HG02798 (cell line): ENCODE measurements at regions not wholly inside any gene's neighbourhood (a gene's known extent, or its start where the extent isn't known, plus 50 kb on each side); places are given as distances from the start of the nearest gene placed in this dataset.

Source experiments
- ATAC-seq: cut with Tn5 transposase; IDR thresholded peaks from one replicate; pipeline ENCODE4 v1.9.1; 2021; ENCODE audit warnings: mild to moderate bottlenecking; ENCODE audit not compliant: unreplicated experiment, poor library complexity

DNA sequence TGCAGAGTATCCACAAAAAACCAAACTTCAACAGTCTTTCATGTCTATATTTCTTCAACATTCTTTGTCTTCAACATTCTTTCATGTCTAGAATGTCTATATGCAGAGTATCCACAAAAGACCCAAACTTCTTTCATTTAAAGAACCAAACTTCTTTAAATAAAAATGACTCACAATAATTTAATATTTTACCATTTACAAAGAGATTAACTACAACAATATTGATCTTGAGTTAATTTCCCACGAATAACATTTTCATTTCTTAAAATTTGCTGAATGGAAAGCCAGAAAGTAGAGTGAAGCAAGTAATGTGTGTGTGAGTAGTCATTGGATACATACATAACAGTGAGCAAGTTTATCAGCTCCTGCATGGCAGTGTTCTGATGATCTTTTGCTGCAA lies 1069.7 kb downstream of the EFNB2 start, which contains the start of gene DAOA:
TSS of gene DAOA (plus strand) at position 301 of the 400 bp plus-strand sequence.
- no peak for ATAC-seq

DNA sequence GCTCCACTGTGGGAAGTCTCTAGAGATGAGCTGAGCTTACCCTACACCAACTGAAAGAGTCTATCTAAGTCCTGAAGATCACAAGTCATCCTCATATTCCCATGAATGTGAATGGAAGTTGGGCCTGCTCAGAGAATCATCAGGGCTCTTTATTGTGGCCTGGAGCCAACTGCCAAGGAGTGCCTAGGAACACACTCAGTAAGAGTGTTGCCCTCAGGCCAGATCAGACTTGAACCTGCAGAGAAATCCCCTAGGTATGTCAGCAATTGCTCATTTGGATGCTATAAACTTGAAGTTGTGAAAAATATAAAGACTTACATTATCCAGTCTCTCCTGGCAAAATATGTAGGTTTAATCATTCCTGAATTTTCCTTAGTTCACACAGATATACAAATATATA lies 1070.2 kb downstream of the EFNB2 start:
- no peak for ATAC-seq

DNA sequence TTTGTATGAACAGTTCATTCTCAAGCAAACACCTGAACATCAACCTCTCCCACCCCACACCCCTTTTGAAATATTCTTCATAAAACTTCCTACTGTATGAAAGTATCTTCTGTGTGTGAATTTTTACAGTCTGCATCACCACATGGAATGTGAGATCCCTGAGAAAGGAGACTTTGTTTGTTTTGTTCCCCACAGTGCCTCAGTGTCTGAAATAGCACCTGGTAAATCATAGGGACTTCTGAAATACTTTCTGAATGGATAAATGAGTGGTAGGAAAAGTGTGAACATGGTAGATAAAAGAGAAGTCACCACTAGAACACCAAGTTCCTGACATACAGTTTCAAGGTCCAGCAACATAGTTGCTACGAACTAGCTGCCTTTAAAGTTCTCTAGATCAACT lies 1071.2 kb downstream of the EFNB2 start:
- ATAC-seq = no peak

DNA sequence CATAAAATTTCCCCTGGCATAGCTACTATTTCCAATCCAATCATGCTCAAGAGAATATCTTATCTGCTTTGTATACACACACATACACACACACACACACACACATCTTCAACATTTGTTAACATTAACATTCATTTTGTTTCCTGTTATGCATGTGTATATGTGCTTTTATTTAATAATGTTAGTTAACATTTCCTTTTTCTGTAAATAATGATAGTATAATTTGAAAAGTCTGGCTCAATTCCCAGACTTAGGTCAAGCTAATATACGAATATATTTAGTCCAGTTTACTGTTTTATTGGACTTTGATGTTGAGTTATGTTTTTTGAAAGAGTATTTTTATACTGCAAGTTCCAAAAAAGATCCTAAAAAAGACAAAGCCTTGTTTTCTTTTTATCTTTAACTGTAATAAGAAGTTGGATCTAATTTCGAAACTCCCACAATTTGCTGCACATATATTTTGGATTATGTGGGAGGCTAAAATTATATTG lies 1072.4 kb downstream of the EFNB2 start:
- ATAC-seq = no peak

DNA sequence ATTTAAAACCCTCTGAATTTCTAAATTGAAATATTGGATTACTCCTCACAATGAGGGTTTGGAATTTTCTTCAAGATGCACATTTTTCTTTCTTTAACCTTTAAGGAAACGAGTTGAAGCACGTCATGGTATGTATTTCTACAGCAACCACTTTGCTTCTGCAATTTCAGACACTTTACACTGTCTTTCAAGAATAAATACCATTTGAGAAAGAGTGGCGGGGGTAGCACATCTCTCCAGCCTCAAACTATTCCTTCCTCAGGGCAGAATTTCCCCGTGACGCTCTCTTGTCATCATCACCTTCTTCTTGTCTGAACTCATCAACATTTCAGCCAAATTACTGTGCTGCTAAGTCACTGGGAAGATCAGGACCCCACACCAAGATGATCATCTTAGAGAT lies 1073.4 kb downstream of the EFNB2 start:
- no peak for ATAC-seq

GRCh38 chr13:105452895-105453294 lies 1082.6 kb downstream of the EFNB2 start:
- no peak for ATAC-seq

DNA sequence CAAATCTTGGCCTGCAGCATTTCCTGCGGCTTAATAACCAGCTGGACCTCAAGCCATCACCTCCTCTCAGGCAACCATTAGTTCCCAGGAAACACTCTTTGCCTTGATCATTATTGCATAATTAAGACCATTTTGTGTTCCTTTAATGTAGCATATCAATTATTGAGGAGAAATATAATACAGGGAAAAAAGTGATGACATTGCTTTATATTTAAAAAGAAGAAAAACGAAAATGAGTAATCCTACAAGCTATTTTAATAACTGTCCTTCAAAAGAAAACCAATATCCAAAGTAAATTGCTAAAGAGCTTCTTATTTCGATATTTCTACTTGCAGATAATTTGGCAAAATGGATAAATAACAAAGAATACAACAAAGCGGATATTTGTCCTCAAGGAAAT lies 1084.7 kb downstream of the EFNB2 start:
- no peak for ATAC-seq

DNA sequence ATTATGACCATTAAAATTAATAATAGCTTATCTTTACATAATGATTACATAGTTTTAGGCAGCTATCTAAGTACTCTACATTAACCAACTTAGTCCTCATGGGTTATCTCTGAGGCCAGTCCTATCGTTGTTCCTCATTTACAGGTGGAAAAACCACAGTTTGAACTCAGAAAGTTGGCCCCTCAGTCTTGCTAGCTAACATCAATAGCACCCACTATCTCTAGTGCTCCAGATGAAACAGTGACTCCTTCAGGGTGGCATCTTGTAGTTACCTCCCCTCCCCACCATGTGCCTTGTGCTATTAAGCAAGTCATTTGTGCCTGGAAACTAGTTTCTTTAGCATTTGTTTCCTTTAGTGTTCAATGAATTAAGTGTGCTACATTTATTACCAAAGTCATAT lies 1086.7 kb downstream of the EFNB2 start:
- ATAC-seq = no peak

DNA sequence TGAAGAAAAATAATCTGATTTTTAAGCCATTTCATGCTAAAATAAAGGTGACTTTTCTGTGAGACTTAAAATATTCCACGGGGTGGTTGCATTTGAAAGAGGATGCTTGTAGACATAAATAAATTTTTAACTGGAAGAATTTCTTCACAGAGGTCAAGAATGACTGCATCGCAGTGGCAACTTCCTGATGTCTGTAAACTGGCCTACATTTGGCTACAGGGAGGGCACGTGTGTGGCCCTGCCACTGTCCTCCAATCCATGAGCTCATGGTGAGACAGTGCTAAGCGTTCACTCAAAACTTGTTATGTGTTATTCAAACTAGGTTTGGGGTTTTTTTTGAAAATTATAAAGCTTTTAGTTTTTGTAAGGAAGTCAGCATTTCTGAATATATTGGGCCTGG lies 1089.3 kb downstream of the EFNB2 start:
- ATAC-seq = no peak

GRCh38 chr13:105445796-105446195 lies 1089.7 kb downstream of the EFNB2 start:
- ATAC-seq = no peak

DNA sequence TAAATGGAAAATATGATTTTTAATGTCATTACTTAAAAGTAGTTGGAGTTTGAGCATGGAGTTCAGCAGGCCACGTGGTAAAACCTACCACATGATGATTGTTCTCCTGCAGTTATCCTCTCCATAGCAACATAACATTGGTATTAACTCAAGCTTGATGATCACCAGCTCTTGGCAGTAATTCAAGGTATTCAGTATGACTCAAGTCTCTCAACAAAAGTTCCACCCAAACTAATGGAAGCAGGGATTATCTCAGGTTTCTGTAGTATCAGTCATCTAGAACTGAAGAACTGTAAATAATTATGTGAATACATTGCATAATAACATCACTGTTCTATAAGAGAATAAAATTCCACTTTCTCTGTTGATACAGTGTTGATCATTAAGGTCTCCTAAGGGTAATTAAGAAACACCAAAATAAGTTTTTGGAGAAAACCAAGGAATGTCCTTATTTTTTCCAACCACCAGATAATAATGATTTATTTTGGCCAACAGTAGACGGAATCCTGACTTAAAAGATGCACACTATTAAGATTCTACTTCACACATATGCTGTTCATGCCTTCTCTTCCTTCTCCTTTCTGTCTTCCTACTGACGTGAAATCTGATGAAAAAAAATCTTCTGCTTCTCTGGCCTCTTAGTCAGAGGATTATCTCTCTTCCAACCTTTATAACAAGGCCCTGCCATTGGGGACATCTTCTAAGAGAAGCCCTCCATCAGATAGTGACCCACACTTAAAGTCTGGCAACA lies 1092.3 kb downstream of the EFNB2 start:
- no peak for ATAC-seq

- ATAC-seq = no peak
These were observed 1093.4 kb downstream of the EFNB2 start for GRCh38 chr13:105442040-105442439.

GRCh38 chr13:105441051-105441750 lies 1094.3 kb downstream of the EFNB2 start:
- ATAC-seq = no peak

- no peak for ATAC-seq
These were observed 1098.5 kb downstream of the EFNB2 start for GRCh38 chr13:105436943-105437342.

GRCh38 chr13:105432438-105432837 lies 1103.0 kb downstream of the EFNB2 start:
- no peak for ATAC-seq

DNA sequence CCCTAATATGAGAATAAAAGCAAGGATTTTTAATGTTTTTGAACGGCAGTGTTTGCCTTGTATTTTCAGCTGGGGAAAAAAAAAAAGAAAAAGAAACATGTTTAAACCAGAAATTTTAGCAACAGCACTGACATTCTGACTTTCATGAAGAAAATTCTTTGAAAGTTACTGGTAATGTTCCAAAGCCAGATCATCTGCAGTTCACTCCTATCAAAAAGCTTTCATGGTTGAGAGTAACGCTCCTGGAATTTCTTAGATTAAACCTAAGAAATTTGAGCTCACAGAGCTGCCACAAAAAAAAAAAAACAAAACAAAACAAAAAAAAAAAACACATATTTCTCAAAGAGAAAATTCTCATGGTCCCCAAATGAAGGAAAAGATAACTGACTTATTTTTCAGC lies 1106.7 kb downstream of the EFNB2 start:
- no peak for ATAC-seq

DNA sequence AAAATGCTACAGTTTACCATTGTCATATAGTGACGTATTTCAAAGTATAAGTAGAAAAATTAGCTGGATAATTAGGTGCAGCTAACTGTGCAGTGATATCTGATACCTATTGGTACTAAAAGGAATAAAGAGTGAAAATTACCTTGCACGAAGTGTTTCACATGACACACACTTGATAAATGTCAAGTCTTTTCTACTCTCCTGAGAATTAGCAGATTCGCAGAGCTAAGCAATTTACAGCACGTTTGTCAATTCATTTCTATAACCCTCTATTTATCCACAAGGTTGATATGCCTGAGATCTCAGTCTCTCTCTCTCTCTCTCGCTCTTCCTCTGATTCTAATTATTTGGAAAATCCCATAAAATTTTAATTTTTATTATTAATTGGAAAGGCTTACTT lies 1109.0 kb downstream of the EFNB2 start:
- no peak for ATAC-seq

DNA sequence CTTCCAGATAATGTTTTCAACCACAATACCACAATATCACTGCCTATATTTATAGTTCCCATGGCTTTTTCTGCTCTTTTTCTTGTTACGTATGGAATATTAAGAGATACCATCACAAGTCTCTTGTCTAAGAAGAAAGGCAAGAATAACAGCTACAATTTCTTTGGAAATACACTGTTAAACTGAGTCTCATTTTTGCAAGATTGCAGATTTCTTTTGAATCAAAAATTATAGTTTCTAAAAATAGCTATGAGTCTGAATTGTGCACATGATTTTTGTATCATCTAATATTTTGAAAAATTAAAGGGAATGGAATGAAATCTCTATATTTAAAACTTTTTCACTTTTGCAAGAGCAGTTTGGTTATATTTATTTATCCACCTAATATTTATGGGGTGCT lies 1120.8 kb downstream of the EFNB2 start:
- ATAC-seq = no peak

DNA sequence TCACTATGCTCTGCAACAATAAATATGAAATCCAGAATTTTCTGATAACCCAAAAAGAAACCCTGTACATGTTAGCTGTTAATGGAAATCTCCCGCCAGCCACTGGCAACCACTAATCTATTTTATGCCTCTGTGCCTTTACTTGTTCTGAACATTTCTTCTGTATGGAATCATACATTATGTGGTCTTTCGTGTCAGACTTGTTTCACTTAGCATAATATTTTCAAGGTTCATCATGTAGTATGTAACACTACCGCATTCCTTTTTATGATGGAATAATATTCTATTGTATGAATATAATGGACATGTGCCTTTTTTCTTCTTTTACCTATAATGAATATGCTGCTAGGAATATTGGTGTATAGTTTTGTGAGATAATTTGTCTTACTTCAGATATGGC lies 1123.3 kb downstream of the EFNB2 start:
- ATAC-seq = no peak

DNA sequence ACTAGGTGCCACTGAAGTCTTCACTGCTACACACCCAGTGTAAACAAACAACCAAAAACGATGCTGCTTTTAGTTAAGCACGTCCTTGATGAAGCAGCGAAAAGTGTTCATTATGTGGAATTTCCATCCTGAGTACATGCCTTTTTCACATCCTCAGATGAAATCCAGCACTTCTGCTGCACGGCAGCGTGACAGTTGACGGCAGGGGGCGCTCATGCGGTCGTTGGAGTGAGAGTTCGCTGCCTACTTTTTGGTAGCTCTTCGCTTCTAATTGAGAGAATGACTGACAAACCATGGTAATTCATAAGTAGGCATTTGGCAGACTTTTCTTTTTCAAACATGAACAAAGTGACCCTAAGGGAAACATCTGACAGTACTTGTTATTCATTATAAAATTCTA lies 1124.9 kb downstream of the EFNB2 start:
- no peak for ATAC-seq

DNA sequence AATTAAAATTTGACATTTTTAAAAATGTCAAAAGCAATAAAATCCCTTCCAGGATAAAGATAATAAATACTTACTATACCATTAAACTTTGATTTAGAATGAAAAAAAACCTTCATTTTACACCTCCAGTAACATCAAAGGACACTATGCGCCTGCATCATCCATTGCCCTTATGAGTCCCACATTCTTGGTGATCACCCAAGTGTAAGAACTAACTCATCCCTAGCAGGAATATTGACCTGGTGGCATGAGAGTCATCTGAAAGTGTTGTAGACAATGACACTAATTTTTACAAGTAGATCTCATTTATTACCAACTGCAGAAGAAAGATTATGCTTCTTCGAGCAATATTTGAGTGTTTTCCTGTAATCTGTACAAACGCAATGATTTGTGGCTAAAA lies 1128.9 kb downstream of the EFNB2 start:
- ATAC-seq = no peak

- no peak for ATAC-seq
These were observed 1132.4 kb downstream of the EFNB2 start for GRCh38 chr13:105403086-105403485.
